ENCODE measurements at regions not wholly inside any gene's neighbourhood (a gene's known extent, or its start where the extent isn't known, plus 50 kb on each side); places are given as distances from the start of the nearest gene placed in this dataset.
A peak's percentile ranks its signal among the peaks of the same experiment; 100 is the strongest.

- H3K4me3 ChIP-seq (ENCODE audit: low read depth, low read length), result no peak overlapping the region
- DNase-seq (ENCODE audit: low read depth), result no peak
- TF ChIP-seq, protein P1, sequence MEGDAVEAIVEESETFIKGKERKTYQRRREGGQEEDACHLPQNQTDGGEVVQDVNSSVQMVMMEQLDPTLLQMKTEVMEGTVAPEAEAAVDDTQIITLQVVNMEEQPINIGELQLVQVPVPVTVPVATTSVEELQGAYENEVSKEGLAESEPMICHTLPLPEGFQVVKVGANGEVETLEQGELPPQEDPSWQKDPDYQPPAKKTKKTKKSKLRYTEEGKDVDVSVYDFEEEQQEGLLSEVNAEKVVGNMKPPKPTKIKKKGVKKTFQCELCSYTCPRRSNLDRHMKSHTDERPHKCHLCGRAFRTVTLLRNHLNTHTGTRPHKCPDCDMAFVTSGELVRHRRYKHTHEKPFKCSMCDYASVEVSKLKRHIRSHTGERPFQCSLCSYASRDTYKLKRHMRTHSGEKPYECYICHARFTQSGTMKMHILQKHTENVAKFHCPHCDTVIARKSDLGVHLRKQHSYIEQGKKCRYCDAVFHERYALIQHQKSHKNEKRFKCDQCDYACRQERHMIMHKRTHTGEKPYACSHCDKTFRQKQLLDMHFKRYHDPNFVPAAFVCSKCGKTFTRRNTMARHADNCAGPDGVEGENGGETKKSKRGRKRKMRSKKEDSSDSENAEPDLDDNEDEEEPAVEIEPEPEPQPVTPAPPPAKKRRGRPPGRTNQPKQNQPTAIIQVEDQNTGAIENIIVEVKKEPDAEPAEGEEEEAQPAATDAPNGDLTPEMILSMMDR (IDR thresholded peaks at IDR 0.05; ENCODE audit: control insufficient read depth, extremely low read depth, insufficient read depth), result no peak
Measured at GRCh38 chr15:79212589-79213157, 69.8 kb upstream of the ANKRD34C start.

GRCh38 chr15:79211481-79211880 is 71.0 kb upstream of the ANKRD34C start:
- DNase-seq (ENCODE audit: low read depth), result no peak
- no peak overlapping the region for H3K4me3 ChIP-seq (ENCODE audit: low read depth, low read length)
- TF ChIP-seq, protein P1 (IDR thresholded peaks at IDR 0.05; ENCODE audit: control insufficient read depth, extremely low read depth, insufficient read depth), result no peak

- TF ChIP-seq, protein P1 (IDR thresholded peaks at IDR 0.05; ENCODE audit: control insufficient read depth, extremely low read depth, insufficient read depth), result 0 out of 2 replicates have a peak, but pooled peaks have one; percentile 2
- DNase-seq (ENCODE audit: low read depth), result no peak
- H3K4me3 ChIP-seq (ENCODE audit: low read depth, low read length), result no peak overlapping the region
Measured at GRCh38 chr15:79209690-79210089, 72.8 kb upstream of the ANKRD34C start.

DNA sequence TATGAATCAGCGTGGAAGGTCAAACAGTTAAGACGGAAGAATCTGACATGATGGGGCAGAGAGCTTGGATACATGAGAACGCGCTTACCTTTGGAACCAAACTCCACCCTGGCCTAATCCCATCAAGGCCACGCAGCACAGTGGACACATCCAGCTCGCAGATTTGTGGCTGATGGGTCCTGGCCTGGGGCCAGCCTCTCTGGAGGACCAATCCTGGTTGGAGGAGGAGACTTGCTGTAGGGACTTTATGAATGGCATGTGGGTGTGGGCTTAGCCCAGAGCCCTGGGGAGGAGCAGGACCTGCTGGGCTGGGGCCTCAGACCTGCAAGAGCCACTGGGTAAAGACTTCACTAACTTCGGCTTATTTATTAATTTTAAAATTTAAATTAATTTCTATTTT is 73.4 kb upstream of the ANKRD34C start:
- H3K4me3 ChIP-seq (ENCODE audit: low read depth, low read length), result no peak overlapping the region
- no peak for DNase-seq (ENCODE audit: low read depth)
- TF ChIP-seq, protein P1 (IDR thresholded peaks at IDR 0.05; ENCODE audit: control insufficient read depth, extremely low read depth, insufficient read depth), result no peak

GRCh38 chr15:79208179-79208578 is 74.3 kb upstream of the ANKRD34C start:
- no peak overlapping the region for H3K4me3 ChIP-seq (ENCODE audit: low read depth, low read length)
- DNase-seq (ENCODE audit: low read depth), result no peak
- TF ChIP-seq, protein P1 (IDR thresholded peaks at IDR 0.05; ENCODE audit: control insufficient read depth, extremely low read depth, insufficient read depth), result peak; percentile 29; the same call in 1 of the 2 replicates

GRCh38 chr15:79206940-79207339 is 75.6 kb upstream of the ANKRD34C start:
- TF ChIP-seq, protein P1 (IDR thresholded peaks at IDR 0.05; ENCODE audit: control insufficient read depth, extremely low read depth, insufficient read depth), result no peak
- no peak overlapping the region for H3K4me3 ChIP-seq (ENCODE audit: low read depth, low read length)
- DNase-seq (ENCODE audit: low read depth), result no peak

Data from LNCaP clone FGC (cell line).